H1 (cell line): ENCODE measurements at regions not wholly inside any gene's neighbourhood (a gene's known extent, or its start where the extent isn't known, plus 50 kb on each side); places are given as distances from the start of the nearest gene placed in this dataset.

Experiments
- CEBPB ChIP-seq: IDR thresholded peaks from 2 replicates; pipeline ENCODE4 v1.6.1; 2012; ENCODE audit warnings: low read depth, low read length
- CHD7 ChIP-seq: fragments of 300-600 bp; sonication (generic); IDR thresholded peaks from 2 replicates; pipeline ENCODE4 v1.7.1; 2012; ENCODE audit warnings: low read length, moderate library complexity, mild to moderate bottlenecking, inconsistent platforms; ENCODE audit not compliant: insufficient replicate concordance
- E2F6 ChIP-seq: IDR thresholded peaks from 2 replicates; pipeline ENCODE4 v1.6.1; 2012; ENCODE audit warnings: inconsistent platforms
- HDAC6 ChIP-seq: IDR thresholded peaks from one replicate; pipeline ENCODE4 v1.7.1; 2012; ENCODE audit warnings: low read depth, mild to moderate bottlenecking, inconsistent platforms, low read length, moderate library complexity
- JUND ChIP-seq: IDR thresholded peaks from 2 replicates; pipeline ENCODE4 v1.6.1; 2011; ENCODE audit warnings: mild to moderate bottlenecking, improper control_type of control experiment, low read length
- KDM5A ChIP-seq: fragments of 200-600 bp; IDR thresholded peaks from 2 replicates; pipeline ENCODE4 v1.7.1; 2012; ENCODE audit warnings: mild to moderate bottlenecking, low read length, inconsistent platforms, mixed read lengths
- RAD21 ChIP-seq, 2 experiments: IDR thresholded peaks in 1 of 2; conservative IDR thresholded peaks in 1 of 2; 2 replicates each; pipeline ENCODE4 v1.6.1; 2011; ENCODE audit warnings: low read depth in 2 of 2, low read length in 2 of 2, improper control_type of control experiment in 1 of 2, inconsistent platforms in 1 of 2, mild to moderate bottlenecking in 1 of 2, moderate library complexity in 1 of 2
- RNF2 ChIP-seq: fragments of 200-900, 300-1000 bp; sonication (generic); IDR thresholded peaks from 2 replicates; pipeline ENCODE4 v1.7.1; 2016; ENCODE audit warnings: borderline replicate concordance, low read depth, mild to moderate bottlenecking, antibody characterized with exemption, low read length; ENCODE audit not compliant: poor library complexity, severe bottlenecking; ENCODE audit errors: missing control alignments
- SIN3A ChIP-seq, 2 experiments: IDR thresholded peaks in 1 of 2; conservative IDR thresholded peaks in 1 of 2; 2 replicates each; pipeline ENCODE4 v1.6.1; 2011 to 2012; ENCODE audit warnings: low read length in 2 of 2, improper control_type of control experiment in 1 of 2, low read depth in 1 of 2, mild to moderate bottlenecking in 1 of 2
- SP1 ChIP-seq: IDR thresholded peaks from 2 replicates; pipeline ENCODE4 v1.6.1; 2011; ENCODE audit warnings: low read depth, low read length

- TF ChIP-seq CHD7 (no peak), KDM5A (no peak), HDAC6 (no peak), RAD21 (IDR thresholded peaks at IDR 0.05 in 1 of 2, conservative IDR thresholded peaks at IDR 0.05 in 1 of 2; ENCODE audit: low read depth in 2 of 2, low read length in 2 of 2) (no peak), E2F6 (no peak), JUND (no peak), CEBPB (no peak), SIN3A (conservative IDR thresholded peaks at IDR 0.05 in 1 of 2, IDR thresholded peaks at IDR 0.05 in 1 of 2; ENCODE audit: low read depth in 1 of 2, low read length in 2 of 2) (no peak), SP1 (no peak), RNF2 (no peak)
Observed at GRCh38 chr6:43943099-43943766, 173.2 kb downstream of the VEGFA start (continued).
